ENCODE measurements at regions not wholly inside any gene's neighbourhood (a gene's known extent, or its start where the extent isn't known, plus 50 kb on each side); places are given as distances from the start of the nearest gene placed in this dataset.

DNA sequence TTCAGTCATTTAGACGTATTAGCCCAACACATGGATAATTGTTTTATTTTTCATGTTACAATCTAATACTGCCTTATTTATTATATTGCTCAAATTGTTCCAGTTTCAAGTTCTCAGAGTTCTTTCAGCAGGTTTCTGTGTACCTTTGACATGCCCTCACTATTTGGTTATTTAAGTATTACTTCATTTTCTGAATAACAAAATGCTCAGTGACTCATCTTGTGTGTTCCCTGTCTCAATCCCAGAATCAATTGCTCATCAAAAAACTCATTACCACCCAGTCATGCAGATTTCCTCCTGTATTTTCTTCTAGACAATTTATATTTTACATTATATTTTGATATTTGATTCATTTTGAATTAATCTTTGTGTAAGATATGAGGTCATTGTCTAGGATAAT, 562.6 kb downstream of the ANXA1 start:
- intact Hi-C loops (cut with DNase I, micrococcal nuclease), result no loop called here
- Mint-ChIP-seq H3K27me3 (no peaks in the 10 kb centered on the region), H3K4me1 (ENCODE audit: low read depth) (no peaks in the 10 kb centered on the region), H3K9me3 (peaks cover 3% of the 10 kb centered on the region), H3K27ac (no peak overlapping the region), H3K4me3 (no peak overlapping the region), H3K36me3 (ENCODE audit: low read depth) (no peaks in the 10 kb centered on the region)
- ChIA-PET CTCF (no interaction called here), POLR2A (no interaction called here)
- no peak for DNase-seq
- Histone ChIP-seq H3K4me1 (ENCODE audit: insufficient read depth, low read length) (no peaks in the 10 kb centered on the region), H3K27ac (ENCODE audit: low read depth in 1 of 2, low read length in 2 of 2) (no peak overlapping the region), H3K27me3 (ENCODE audit: control insufficient read depth in 1 of 2, insufficient read depth in 2 of 2, low read length in 2 of 2) (no peaks in the 10 kb centered on the region), H3K36me3 (ENCODE audit: insufficient read depth, low read length) (no peaks in the 10 kb centered on the region), H3K4me3 (ENCODE audit: low read length) (no peak overlapping the region), H3K9me3 (ENCODE audit: control insufficient read depth in 1 of 2, insufficient read depth in 1 of 2, low read length in 2 of 2) (peaks cover 0 to 3% of the 10 kb centered on the region in 2 experiments)
- no peak for TF ChIP-seq CTCF (IDR thresholded peaks at IDR 0.05)
- ATAC-seq (ENCODE audit: poor library complexity), result no peak

DNA sequence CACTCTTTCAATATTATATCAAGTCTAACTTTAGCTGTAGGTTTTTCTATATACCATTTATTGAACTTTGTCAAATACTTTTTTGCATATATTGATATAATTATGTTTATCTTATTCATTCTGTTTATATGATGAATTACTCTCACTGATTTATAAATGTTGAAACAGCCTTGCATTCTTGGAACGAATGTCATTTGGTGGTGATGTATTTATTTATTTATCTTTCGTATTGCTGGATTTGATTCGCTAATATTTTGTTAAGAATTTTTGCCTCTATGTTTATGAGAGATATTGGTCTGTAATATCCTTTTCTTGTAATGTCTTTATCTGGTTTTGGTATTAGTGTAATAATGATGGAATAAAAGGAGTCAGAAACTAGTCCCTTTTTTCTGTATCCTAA, 563.9 kb downstream of the ANXA1 start:
- no peaks in the 10 kb centered on the region for H3K4me1 Mint-ChIP-seq (ENCODE audit: low read depth)
- no peaks in the 10 kb centered on the region for H3K36me3 Mint-ChIP-seq (ENCODE audit: low read depth)
- H3K27ac Mint-ChIP-seq, result no peak overlapping the region
- Histone ChIP-seq H3K9me3 (ENCODE audit: control insufficient read depth in 1 of 2, insufficient read depth in 1 of 2, low read length in 2 of 2) (peaks cover 0 to 3% of the 10 kb centered on the region in 2 experiments), H3K27ac (ENCODE audit: low read depth in 1 of 2, low read length in 2 of 2) (no peak overlapping the region), H3K4me3 (ENCODE audit: low read length) (no peak overlapping the region), H3K36me3 (ENCODE audit: insufficient read depth, low read length) (no peaks in the 10 kb centered on the region), H3K4me1 (ENCODE audit: insufficient read depth, low read length) (no peaks in the 10 kb centered on the region), H3K27me3 (ENCODE audit: control insufficient read depth in 1 of 2, insufficient read depth in 2 of 2, low read length in 2 of 2) (no peaks in the 10 kb centered on the region)
- no peak overlapping the region for H3K4me3 Mint-ChIP-seq
- TF ChIP-seq CTCF (IDR thresholded peaks at IDR 0.05), result no peak
- ChIA-PET CTCF (no interaction called here), POLR2A (no interaction called here)
- H3K9me3 Mint-ChIP-seq, result peaks cover 3% of the 10 kb centered on the region
- DNase-seq (no peak), ATAC-seq (ENCODE audit: poor library complexity) (no peak)
- intact Hi-C loops (cut with DNase I, micrococcal nuclease), result no loop called here
- no peaks in the 10 kb centered on the region for H3K27me3 Mint-ChIP-seq

DNA sequence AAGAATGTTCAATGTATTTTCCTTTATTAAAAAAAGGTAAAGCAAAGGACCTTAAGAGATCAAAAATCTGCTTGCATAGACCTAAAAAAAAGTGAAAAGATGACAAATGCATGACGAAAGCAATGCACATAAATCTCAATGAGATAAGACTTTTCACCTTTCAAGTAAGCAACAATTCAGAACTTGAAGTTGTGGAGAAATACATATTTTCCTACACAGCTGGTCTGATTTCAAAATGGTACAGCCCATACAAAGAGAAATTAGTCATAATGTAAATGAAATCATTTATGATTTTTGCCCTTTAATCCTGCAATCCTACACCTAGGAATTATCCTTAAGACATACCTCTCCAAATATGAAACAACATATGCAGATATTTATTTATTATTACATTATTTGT, 568.0 kb downstream of the ANXA1 start:
- no peaks in the 10 kb centered on the region for H3K27me3 ChIP-seq (ENCODE audit: control insufficient read depth in 1 of 2, insufficient read depth in 2 of 2, low read length in 2 of 2)
- no peaks in the 10 kb centered on the region for H3K27me3 Mint-ChIP-seq
- ATAC-seq (ENCODE audit: poor library complexity), result no peak
- no peaks in the 10 kb centered on the region for H3K4me1 ChIP-seq (ENCODE audit: insufficient read depth, low read length)
- CTCF ChIA-PET, result no interaction called here
- TF ChIP-seq CTCF (IDR thresholded peaks at IDR 0.05), result no peak
- H3K4me1 Mint-ChIP-seq (ENCODE audit: low read depth), result no peaks in the 10 kb centered on the region
- H3K4me3 Mint-ChIP-seq, result no peak overlapping the region
- H3K27ac ChIP-seq (ENCODE audit: low read depth in 1 of 2, low read length in 2 of 2), result no peak overlapping the region
- H3K36me3 Mint-ChIP-seq (ENCODE audit: low read depth), result no peaks in the 10 kb centered on the region
- POLR2A ChIA-PET, result no interaction called here
- peaks cover 3% of the 10 kb centered on the region for H3K9me3 Mint-ChIP-seq
- H3K9me3 ChIP-seq (ENCODE audit: control insufficient read depth in 1 of 2, insufficient read depth in 1 of 2, low read length in 2 of 2), result peaks cover 0 to 3% of the 10 kb centered on the region in 2 experiments
- H3K4me3 ChIP-seq (ENCODE audit: low read length), result no peak overlapping the region
- no peaks in the 10 kb centered on the region for H3K36me3 ChIP-seq (ENCODE audit: insufficient read depth, low read length)
- intact Hi-C loops (cut with DNase I, micrococcal nuclease), result no loop called here
- H3K27ac Mint-ChIP-seq, result no peak overlapping the region
- no peak for DNase-seq

All from CD4-positive, alpha-beta T cell (primary cell).